MM.1S (cell line): ENCODE measurements at regions not wholly inside any gene's neighbourhood (a gene's known extent, or its start where the extent isn't known, plus 50 kb on each side); places are given as distances from the start of the nearest gene placed in this dataset.

Source experiments
- DNase-seq: peaks from one replicate; pipeline ENCODE4 v3.0.0-alpha.2; 2015
- H2AFZ ChIP-seq: fragments of 300-600 bp; sonication (generic); 2 replicates; pipeline ENCODE4 v1.6.0; 2016; ENCODE audit warnings: antibody characterized with exemption, low read length
- H3F3A ChIP-seq: fragments of 300-600 bp; sonication (generic); 2 replicates; pipeline ENCODE4 v1.6.1; 2016; ENCODE audit warnings: mild to moderate bottlenecking, antibody characterized with exemption, low read length, moderate library complexity, mixed read lengths; ENCODE audit not compliant: insufficient read depth
- H3K27ac ChIP-seq: fragments of 300-600 bp; sonication (generic); 2 replicates; pipeline ENCODE4 v1.5.1; 2016; ENCODE audit warnings: mild to moderate bottlenecking, low read length
- H3K27me3 ChIP-seq: fragments of 300-600 bp; sonication (generic); replicated peaks from 2 replicates; pipeline ENCODE4 v1.6.0; 2016; ENCODE audit warnings: low read length; ENCODE audit not compliant: insufficient read depth
- H3K36me3 ChIP-seq: fragments of 300-600 bp; sonication (generic); replicated peaks from 2 replicates; pipeline ENCODE4 v1.6.1; 2016; ENCODE audit warnings: mild to moderate bottlenecking, low read length, mixed read lengths; ENCODE audit not compliant: insufficient read depth
- H3K4me1 ChIP-seq: fragments of 300-600 bp; sonication (generic); 2 replicates; pipeline ENCODE4 v1.6.1; 2016; ENCODE audit warnings: low read length, mixed read lengths
- H3K4me2 ChIP-seq: fragments of 300-600 bp; sonication (generic); 2 replicates; pipeline ENCODE4 v1.6.0; 2016; ENCODE audit warnings: low read depth, low read length
- H3K4me3 ChIP-seq: fragments of 300-600 bp; sonication (generic); 2 replicates; pipeline ENCODE4 v1.5.1; 2016; ENCODE audit warnings: low read length, mixed read lengths
- H3K79me2 ChIP-seq: fragments of 300-600 bp; sonication (generic); 2 replicates; pipeline ENCODE4 v1.6.1; 2016; ENCODE audit warnings: mixed run types, low read length, mixed read lengths
- H3K9ac ChIP-seq: fragments of 300-600 bp; sonication (generic); 2 replicates; pipeline ENCODE4 v1.6.1; 2016; ENCODE audit warnings: low read length, mixed read lengths
- H3K9me2 ChIP-seq: fragments of 300-600 bp; sonication (generic); replicated peaks from 2 replicates; pipeline ENCODE4 v1.6.1; 2016; ENCODE audit warnings: mild to moderate bottlenecking, low read length, mixed read lengths; ENCODE audit not compliant: insufficient read depth
- H3K9me3 ChIP-seq: fragments of 300-600 bp; sonication (generic); replicated peaks from 2 replicates; pipeline ENCODE4 v1.6.1; 2016; ENCODE audit warnings: mild to moderate bottlenecking, low read length, mixed read lengths; ENCODE audit not compliant: insufficient read depth
- H4K20me1 ChIP-seq: fragments of 300-600 bp; sonication (generic); 2 replicates; pipeline ENCODE4 v1.6.1; 2016; ENCODE audit warnings: mild to moderate bottlenecking, low read length, moderate library complexity, mixed read lengths; ENCODE audit not compliant: insufficient read depth
- CTCF ChIP-seq: fragments of 300-600 bp; sonication (generic); IDR thresholded peaks from 2 replicates; pipeline ENCODE4 v1.5.1; 2016; ENCODE audit warnings: antibody characterized with exemption, low read length, mixed read lengths
- EZH2 ChIP-seq: fragments of 300-600 bp; sonication (generic); optimal IDR thresholded peaks from 2 replicates; pipeline ENCODE3; 2017; ENCODE audit warnings: low read depth, mild to moderate bottlenecking, antibody characterized with exemption, low read length, mixed read lengths
- EZH2phosphoT487 ChIP-seq: fragments of 300-600 bp; sonication (generic); IDR thresholded peaks from 2 replicates; pipeline ENCODE4 v1.6.1; 2018; ENCODE audit warnings: antibody characterized with exemption, low read length

GRCh38 chr9:96174371-96174770 lies 127.6 kb downstream of the HSD17B3 start:
- Histone ChIP-seq H3K4me1 (no peaks in the 10 kb centered on the region), H2AFZ (no peak overlapping the region), H3K9ac (no peak overlapping the region), H3K9me2 (no peaks in the 10 kb centered on the region), H3F3A (no peaks in the 10 kb centered on the region), H3K36me3 (no peaks in the 10 kb centered on the region), H4K20me1 (no peaks in the 10 kb centered on the region), H3K27me3 (no peaks in the 10 kb centered on the region), H3K79me2 (no peaks in the 10 kb centered on the region), H3K9me3 (no peaks in the 10 kb centered on the region), H3K4me2 (no peak overlapping the region), H3K4me3 (no peak overlapping the region), H3K27ac (no peak overlapping the region)
- TF ChIP-seq EZH2 (no peak), EZH2phosphoT487 (no peak), CTCF (no peak)
- no peak for DNase-seq

GRCh38 chr9:96173640-96174039 lies 128.3 kb downstream of the HSD17B3 start:
- Histone ChIP-seq H3K27me3 (no peaks in the 10 kb centered on the region), H3F3A (no peaks in the 10 kb centered on the region), H3K9me3 (no peaks in the 10 kb centered on the region), H3K36me3 (no peaks in the 10 kb centered on the region), H3K27ac (no peak overlapping the region), H3K9ac (no peak overlapping the region), H3K79me2 (no peaks in the 10 kb centered on the region), H3K9me2 (no peaks in the 10 kb centered on the region), H3K4me3 (no peak overlapping the region), H2AFZ (no peak overlapping the region), H4K20me1 (no peaks in the 10 kb centered on the region), H3K4me2 (no peak overlapping the region), H3K4me1 (no peaks in the 10 kb centered on the region)
- no peak for DNase-seq
- TF ChIP-seq CTCF (no peak), EZH2 (no peak), EZH2phosphoT487 (no peak)

GRCh38 chr9:96172797-96173196 lies 129.2 kb downstream of the HSD17B3 start:
- Histone ChIP-seq H3F3A (no peaks in the 10 kb centered on the region), H3K27ac (no peak overlapping the region), H3K79me2 (no peaks in the 10 kb centered on the region), H3K4me2 (no peak overlapping the region), H3K4me1 (no peaks in the 10 kb centered on the region), H4K20me1 (no peaks in the 10 kb centered on the region), H3K9ac (no peak overlapping the region), H3K4me3 (no peak overlapping the region), H3K9me2 (no peaks in the 10 kb centered on the region), H2AFZ (no peak overlapping the region), H3K36me3 (no peaks in the 10 kb centered on the region), H3K27me3 (no peaks in the 10 kb centered on the region), H3K9me3 (no peaks in the 10 kb centered on the region)
- no peak for TF ChIP-seq EZH2
- TF ChIP-seq EZH2phosphoT487, result no peak
- no peak for TF ChIP-seq CTCF
- DNase-seq, result no peak
